ENCODE measurements at regions not wholly inside any gene's neighbourhood (a gene's known extent, or its start where the extent isn't known, plus 50 kb on each side); places are given as distances from the start of the nearest gene placed in this dataset.
"Not testable (repeated sequence)": the region's sequence is repeated elsewhere in the genome, so short reads cannot be mapped to it uniquely, and the experiment has no call there.

GRCh38 chr6:134763575-134763974, 186.3 kb downstream of the ALDH8A1 start:
- not testable (repeated sequence) for TF ChIP-seq CTCF (conservative IDR thresholded peaks at IDR 0.05); EZH2 (IDR thresholded peaks at IDR 0.05; ENCODE audit: low read depth)
